EL (cell line): ENCODE measurements at regions not wholly inside any gene's neighbourhood (a gene's known extent, or its start where the extent isn't known, plus 50 kb on each side); places are given as distances from the start of the nearest gene placed in this dataset.

Experiments
- DNase-seq: peaks from one replicate; pipeline ENCODE4 v3.0.0-alpha.2; 2016

GRCh38 chr14:42014301-42014700, 407.6 kb downstream of the LRFN5 start:
- no peak for DNase-seq

- no peak for DNase-seq
Observed at GRCh38 chr14:42013559-42013958, 406.9 kb downstream of the LRFN5 start.

- DNase-seq = no peak
Observed at GRCh38 chr14:42013153-42013552, 406.5 kb downstream of the LRFN5 start.

GRCh38 chr14:42011221-42011620, 404.5 kb downstream of the LRFN5 start:
- no peak for DNase-seq

- DNase-seq = no peak
Observed at GRCh38 chr14:42004321-42004720, 397.6 kb downstream of the LRFN5 start.

- DNase-seq = no peak
Observed at GRCh38 chr14:42002141-42002540, 395.5 kb downstream of the LRFN5 start.

- no peak for DNase-seq
Observed at GRCh38 chr14:42001431-42001830, 394.8 kb downstream of the LRFN5 start.

GRCh38 chr14:42000450-42000849, 393.8 kb downstream of the LRFN5 start:
- DNase-seq = no peak

- DNase-seq = no peak
Observed at GRCh38 chr14:41993687-41994086, 387.0 kb downstream of the LRFN5 start.

- no peak for DNase-seq
Observed at GRCh38 chr14:41986700-41987099, 380.0 kb downstream of the LRFN5 start.

GRCh38 chr14:41986083-41986645, 379.5 kb downstream of the LRFN5 start:
- DNase-seq = no peak

GRCh38 chr14:41973178-41973577, 366.5 kb downstream of the LRFN5 start:
- DNase-seq = no peak

GRCh38 chr14:41972531-41972930, 365.9 kb downstream of the LRFN5 start:
- DNase-seq = no peak

GRCh38 chr14:41960281-41960680, 353.6 kb downstream of the LRFN5 start:
- DNase-seq = no peak

- DNase-seq = no peak
Observed at GRCh38 chr14:41957459-41957858, 350.8 kb downstream of the LRFN5 start.
